BLaER1 (cell line): ENCODE measurements at regions not wholly inside any gene's neighbourhood (a gene's known extent, or its start where the extent isn't known, plus 50 kb on each side); places are given as distances from the start of the nearest gene placed in this dataset.
A peak's percentile ranks its signal among the peaks of the same experiment; 100 is the strongest.
"Not testable (repeated sequence)": the region's sequence is repeated elsewhere in the genome, so short reads cannot be mapped to it uniquely, and the experiment has no call there.

Experiments
- H3K27ac ChIP-seq: shearing (Covaris generic); formaldehyde crosslinking; 2 replicates; pipeline ENCODE4 v1.8.1; 2022
- H3K27me3 ChIP-seq: shearing (Covaris generic); formaldehyde crosslinking; 2 replicates; pipeline ENCODE4 v1.8.1; 2022
- H3K36me3 ChIP-seq: shearing (Covaris generic); formaldehyde crosslinking; 2 replicates; pipeline ENCODE4 v1.8.1; 2022
- H3K4me1 ChIP-seq: shearing (Covaris generic); formaldehyde crosslinking; 2 replicates; pipeline ENCODE4 v1.8.1; 2022
- H3K4me2 ChIP-seq: shearing (Covaris generic); formaldehyde crosslinking; 2 replicates; pipeline ENCODE4 v1.8.1; 2022
- H3K4me3 ChIP-seq: shearing (Covaris generic); formaldehyde crosslinking; 2 replicates; pipeline ENCODE4 v1.8.1; 2022
- H3K9ac ChIP-seq: shearing (Covaris generic); formaldehyde crosslinking; 2 replicates; pipeline ENCODE4 v1.8.1; 2022
- H3K9me3 ChIP-seq: shearing (Covaris generic); formaldehyde crosslinking; 2 replicates; pipeline ENCODE4 v1.8.1; 2022
- H4K20me1 ChIP-seq: shearing (Covaris generic); formaldehyde crosslinking; 2 replicates; pipeline ENCODE4 v1.8.1; 2022
- Cebpa-rat ChIP-seq: shearing (Covaris generic); IDR thresholded peaks from 2 replicates; pipeline ENCODE4 v1.8.1; 2022

GRCh38 chr14:89479802-89480201, 62.8 kb upstream of the FOXN3 start:
- TF ChIP-seq Cebpa-rat: no peak
- Histone ChIP-seq H3K9ac (no peak overlapping the region), H3K36me3 (peaks cover 56% of the 10 kb centered on the region), H3K4me1 (no peaks in the 10 kb centered on the region), H3K27me3 (no peaks in the 10 kb centered on the region), H3K4me2 (no peak overlapping the region), H4K20me1 (no peaks in the 10 kb centered on the region), H3K27ac (no peak overlapping the region), H3K9me3 (peaks cover 13% of the 10 kb centered on the region), H3K4me3 (no peak overlapping the region)

DNA sequence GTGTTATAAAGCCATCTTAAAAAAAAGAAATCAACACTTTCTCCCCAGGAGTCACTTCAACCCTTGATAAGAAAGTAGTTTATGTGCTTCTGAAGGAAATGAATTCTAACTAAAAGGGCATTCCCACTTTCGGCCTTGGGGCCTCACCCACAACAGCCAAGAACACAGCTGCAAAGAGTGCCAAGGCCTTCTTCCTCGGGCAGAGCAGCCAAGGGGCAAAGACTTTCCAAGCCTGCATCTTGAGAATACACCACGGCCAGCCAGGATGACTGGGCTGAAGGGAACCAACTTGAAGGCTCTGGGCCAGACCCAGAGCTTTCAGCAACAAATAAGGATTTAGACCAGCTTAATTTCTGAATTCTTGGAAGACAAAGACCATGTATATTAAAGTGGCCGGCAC, 60.4 kb upstream of the FOXN3 start:
- H3K9me3 ChIP-seq: peaks cover 8% of the 10 kb centered on the region; the same call in 1 of the 2 replicates
- no peak overlapping the region for H3K9ac ChIP-seq
- TF ChIP-seq Cebpa-rat: no peak
- H3K27me3 ChIP-seq: no peaks in the 10 kb centered on the region
- H3K4me2 ChIP-seq: no peak overlapping the region
- no peaks in the 10 kb centered on the region for H3K4me1 ChIP-seq
- H3K27ac ChIP-seq: no peak overlapping the region
- peaks cover 46% of the 10 kb centered on the region for H3K36me3 ChIP-seq
- no peaks in the 10 kb centered on the region for H4K20me1 ChIP-seq
- no peak overlapping the region for H3K4me3 ChIP-seq

- Histone ChIP-seq H3K27ac (no peak overlapping the region), H3K4me3 (no peak overlapping the region), H3K9ac (no peak overlapping the region), H3K4me1 (0 out of 2 replicates have a peak, but pooled peaks cover 3% of the 10 kb centered on the region), H3K9me3 (peaks cover 8% of the 10 kb centered on the region; the same call in 1 of the 2 replicates), H3K36me3 (peaks cover 43% of the 10 kb centered on the region), H4K20me1 (no peaks in the 10 kb centered on the region), H3K4me2 (no peak overlapping the region), H3K27me3 (no peaks in the 10 kb centered on the region)
- no peak for TF ChIP-seq Cebpa-rat
These were observed 59.4 kb upstream of the FOXN3 start for GRCh38 chr14:89476354-89476896.

DNA sequence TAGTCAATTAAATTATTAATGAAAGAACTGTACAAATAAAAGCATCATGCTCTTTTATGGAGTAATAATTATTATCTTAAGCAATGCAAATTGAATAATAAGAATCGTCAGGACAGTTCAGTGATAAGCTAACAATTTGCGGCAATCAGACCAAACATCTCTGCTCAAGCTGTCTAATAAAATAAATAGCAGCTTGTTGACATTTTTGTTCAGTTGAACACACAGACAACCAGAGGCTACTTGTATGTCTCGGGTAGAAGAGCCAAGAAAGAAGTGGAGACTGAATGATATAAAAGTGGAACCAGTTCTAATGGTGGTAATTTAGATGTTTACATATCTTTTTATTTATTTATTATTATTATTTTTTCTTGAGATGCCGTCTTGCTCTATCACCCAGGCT, 57.4 kb upstream of the FOXN3 start:
- no peak for TF ChIP-seq Cebpa-rat
- no peaks in the 10 kb centered on the region for H3K27me3 ChIP-seq
- H3K27ac ChIP-seq: no peak overlapping the region
- H3K4me3 ChIP-seq: no peak overlapping the region
- H3K9me3 ChIP-seq: peaks cover 8% of the 10 kb centered on the region; the same call in 1 of the 2 replicates
- H4K20me1 ChIP-seq: no peaks in the 10 kb centered on the region
- H3K36me3 ChIP-seq: peaks cover 42% of the 10 kb centered on the region
- no peak overlapping the region for H3K4me2 ChIP-seq
- H3K9ac ChIP-seq: no peak overlapping the region
- H3K4me1 ChIP-seq: peaks cover 22% of the 10 kb centered on the region; the same call in 1 of the 2 replicates

GRCh38 chr14:89473989-89474388, 57.0 kb upstream of the FOXN3 start:
- Histone ChIP-seq H3K9me3 (peaks cover 7% of the 10 kb centered on the region; the same call in 1 of the 2 replicates), H3K4me2 (no peak overlapping the region), H3K27me3 (no peaks in the 10 kb centered on the region), H3K36me3 (peaks cover 41% of the 10 kb centered on the region), H3K4me3 (no peak overlapping the region), H3K27ac (no peak overlapping the region), H3K4me1 (peaks cover 22% of the 10 kb centered on the region; the same call in 1 of the 2 replicates), H3K9ac (no peak overlapping the region), H4K20me1 (no peaks in the 10 kb centered on the region)
- TF ChIP-seq Cebpa-rat: no peak

DNA sequence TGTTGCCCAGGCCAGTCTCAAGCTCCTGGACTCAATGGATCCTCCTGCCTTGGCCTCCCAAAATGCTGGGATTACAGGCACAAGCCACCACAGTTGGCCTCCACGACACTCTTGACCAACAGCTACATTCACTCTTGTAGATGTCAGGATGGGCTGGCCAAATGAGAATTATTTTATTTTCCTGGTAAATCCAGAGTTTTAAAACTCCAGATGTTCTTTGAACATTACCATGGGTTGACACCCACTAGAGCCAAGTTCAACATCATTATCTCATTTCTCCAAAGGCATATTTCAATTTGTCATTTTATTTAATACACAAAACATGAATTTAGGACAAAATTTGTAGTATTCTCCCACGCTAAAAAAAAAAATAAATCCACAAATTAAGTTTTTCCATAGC, 56.5 kb upstream of the FOXN3 start:
- H3K27me3 ChIP-seq: no peaks in the 10 kb centered on the region
- peaks cover 4% of the 10 kb centered on the region; the same call in 1 of the 2 replicates for H3K9me3 ChIP-seq
- no peak for TF ChIP-seq Cebpa-rat
- H3K4me1 ChIP-seq: peaks cover 22% of the 10 kb centered on the region; the same call in 1 of the 2 replicates
- no peak overlapping the region for H3K27ac ChIP-seq
- H3K4me2 ChIP-seq: no peak overlapping the region
- H3K9ac ChIP-seq: no peak overlapping the region
- no peaks in the 10 kb centered on the region for H4K20me1 ChIP-seq
- peaks cover 37% of the 10 kb centered on the region for H3K36me3 ChIP-seq
- no peak overlapping the region for H3K4me3 ChIP-seq

DNA sequence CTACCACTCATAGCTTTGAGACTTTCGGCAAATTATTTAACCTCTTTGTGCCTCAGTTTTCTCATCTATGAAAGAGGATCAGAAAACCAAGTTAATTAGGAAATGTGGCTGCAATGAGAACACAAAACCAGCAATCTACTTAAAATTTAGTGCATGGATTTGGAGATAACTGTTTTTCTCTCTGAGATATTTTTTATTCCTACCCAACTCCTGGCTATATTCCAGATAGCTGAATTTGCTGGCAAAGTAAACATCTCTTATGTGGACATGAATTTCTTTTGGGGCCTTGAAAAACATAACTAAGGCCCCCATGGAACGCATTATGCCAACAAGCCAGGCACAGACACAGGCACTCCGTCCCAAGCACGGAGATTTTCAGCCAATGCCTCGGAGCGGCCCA, 53.4 kb upstream of the FOXN3 start:
- H3K36me3 ChIP-seq: peaks cover 45% of the 10 kb centered on the region
- H3K4me1 ChIP-seq: peaks cover 38% of the 10 kb centered on the region
- H3K27me3 ChIP-seq: no peaks in the 10 kb centered on the region
- H3K4me3 ChIP-seq: no peak overlapping the region
- no peak overlapping the region for H3K4me2 ChIP-seq
- no peak overlapping the region for H3K27ac ChIP-seq
- H3K9ac ChIP-seq: no peak overlapping the region
- no peak for TF ChIP-seq Cebpa-rat
- no peaks in the 10 kb centered on the region for H4K20me1 ChIP-seq
- peaks cover 12% of the 10 kb centered on the region for H3K9me3 ChIP-seq

DNA sequence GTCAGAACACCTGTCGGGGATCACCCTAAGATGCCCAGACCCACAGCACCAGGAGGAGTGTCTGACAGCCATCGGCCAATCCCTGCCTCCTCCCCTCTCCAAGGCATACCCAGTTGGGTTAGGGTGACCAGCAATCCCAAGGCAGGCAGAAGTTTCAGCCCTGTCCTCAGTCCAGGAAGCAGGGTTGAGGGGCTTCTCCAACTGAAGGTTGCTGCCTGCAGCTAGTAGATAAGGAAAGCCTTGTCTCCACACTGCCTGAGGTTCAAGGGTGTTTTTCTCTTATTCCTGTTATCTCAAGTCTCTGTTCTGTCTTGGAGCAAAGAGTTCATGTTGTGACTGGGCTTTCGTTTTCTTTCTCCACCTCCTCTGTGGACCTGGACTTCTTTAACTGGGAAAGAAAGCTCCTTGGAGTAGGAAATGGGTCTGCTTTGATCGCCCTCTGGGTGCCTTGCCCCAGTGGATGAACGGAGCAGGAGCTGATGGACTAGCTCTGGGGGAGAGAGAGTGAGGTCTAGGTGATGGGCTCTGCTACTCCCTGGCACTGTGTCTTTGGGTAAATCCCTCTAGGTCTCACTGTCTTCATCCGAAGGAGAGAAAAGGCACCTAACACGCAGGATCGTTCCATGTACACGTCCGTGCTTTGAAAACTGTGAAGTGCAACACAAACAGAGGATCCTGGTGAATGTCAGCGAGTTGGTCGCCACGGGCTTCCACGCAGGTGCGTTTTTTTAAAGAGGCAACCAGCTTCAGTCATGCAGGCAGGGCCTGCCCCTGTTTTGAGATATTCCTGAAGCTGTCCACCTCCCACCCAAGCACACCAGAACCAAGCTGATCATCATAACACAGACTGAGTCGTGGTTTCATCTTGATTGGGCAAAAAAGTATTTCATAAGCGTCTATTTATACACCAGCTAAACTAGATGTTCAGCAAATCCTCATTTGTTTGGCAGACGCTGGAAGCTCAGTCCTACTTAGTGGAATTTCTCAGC, 52.5 kb upstream of the FOXN3 start:
- Histone ChIP-seq H3K27ac (no peak overlapping the region; the same call in 1 of the 2 replicates), H3K36me3 (peaks cover 51% of the 10 kb centered on the region), H3K9ac (no peak overlapping the region), H4K20me1 (no peaks in the 10 kb centered on the region), H3K4me3 (no peak overlapping the region), H3K4me1 (peaks cover 38% of the 10 kb centered on the region), H3K4me2 (0 out of 2 replicates have a peak overlapping the region, but pooled peaks have one; percentile 1), H3K27me3 (no peaks in the 10 kb centered on the region), H3K9me3 (peaks cover 21% of the 10 kb centered on the region)
- no peak for TF ChIP-seq Cebpa-rat

GRCh38 chr14:89468566-89468965, 51.5 kb upstream of the FOXN3 start:
- Histone ChIP-seq H3K4me3 (no peak overlapping the region), H3K36me3 (peaks cover 58% of the 10 kb centered on the region), H4K20me1 (no peaks in the 10 kb centered on the region), H3K4me2 (no peak overlapping the region), H3K9ac (no peak overlapping the region), H3K27ac (no peak overlapping the region), H3K4me1 (peaks cover 38% of the 10 kb centered on the region), H3K9me3 (peaks cover 29% of the 10 kb centered on the region), H3K27me3 (no peaks in the 10 kb centered on the region)
- no peak for TF ChIP-seq Cebpa-rat

- H3K36me3 ChIP-seq: peaks cover 53% of the 10 kb centered on the region
- peaks cover 29% of the 10 kb centered on the region for H3K9me3 ChIP-seq
- H3K4me2 ChIP-seq, H3K4me3 ChIP-seq, H3K27ac ChIP-seq, H3K27me3 ChIP-seq, H4K20me1 ChIP-seq, H3K9ac ChIP-seq: not testable (repeated sequence)
- peaks cover 40% of the 10 kb centered on the region for H3K4me1 ChIP-seq
These were observed 51.0 kb upstream of the FOXN3 start for GRCh38 chr14:89468030-89468429.
